ENCODE measurements at regions not wholly inside any gene's neighbourhood (a gene's known extent, or its start where the extent isn't known, plus 50 kb on each side); places are given as distances from the start of the nearest gene placed in this dataset.

DNA sequence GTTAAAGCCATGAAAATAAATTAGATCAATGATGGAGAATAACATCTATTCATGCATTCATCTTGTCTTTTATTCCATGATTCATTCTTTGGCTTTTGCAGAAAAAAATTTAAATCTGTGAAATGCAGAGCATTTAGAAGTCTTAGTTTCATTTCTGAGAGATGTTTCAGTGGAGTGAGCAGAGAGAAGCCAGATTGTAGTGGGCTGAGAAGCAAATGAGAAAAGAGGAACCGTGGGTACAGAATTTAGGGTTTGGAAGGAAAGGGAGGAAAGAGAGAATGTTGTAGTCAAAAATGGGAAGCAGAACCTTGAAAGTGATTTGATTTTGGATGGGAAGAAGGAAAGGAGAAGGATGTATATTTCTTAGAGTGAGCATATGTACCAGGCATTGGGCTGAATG, 260.3 kb upstream of the MAN1A1 start (continued):
- no peak for TF ChIP-seq KIAA2018 (CRISPR knock-in tag; IDR thresholded peaks at IDR 0.05; ENCODE audit: borderline replicate concordance)

- intact Hi-C loops (cut with micrococcal nuclease; ENCODE audit: unreplicated experiment) (no loop called here), in situ Hi-C loops (cut with HindIII; ENCODE audit: extremely low pct_ligation_motif_present, low pct_unique_long_range_greater_than_20kb) (no loop called here)
- no TSS peak for BruUV-seq (replicated peaks)
- Histone ChIP-seq H3K27ac (ENCODE audit: extremely low read length, insufficient read depth, low read length) (no peak overlapping the region), H2AFZ (ENCODE audit: low read length) (no peak overlapping the region), H3K9ac (ENCODE audit: insufficient read depth, low read depth, low read length) (no peak overlapping the region), H3K9me3 (ENCODE audit: low read length) (no peaks in the 10 kb centered on the region), H3K4me2 (ENCODE audit: low read depth, low read length) (no peak overlapping the region), H4K20me1 (ENCODE audit: insufficient read depth, low read length) (no peaks in the 10 kb centered on the region), H3K36me3 (replicated peaks in 1 of 2; ENCODE audit: control insufficient read depth in 1 of 2, insufficient read depth in 2 of 2, low read length in 2 of 2) (no peaks in the 10 kb centered on the region), H3K4me3 (replicated peaks in 1 of 3; ENCODE audit: insufficient read depth in 1 of 3, low read depth in 2 of 3, low read length in 3 of 3) (no peak overlapping the region), H3K27me3 (ENCODE audit: control insufficient read depth in 1 of 2, insufficient read depth in 2 of 2, low read length in 2 of 2) (no peaks in the 10 kb centered on the region), H3K79me2 (ENCODE audit: insufficient read depth, low read length) (no peaks in the 10 kb centered on the region), H3K4me1 (ENCODE audit: insufficient read depth, low read length) (no peaks in the 10 kb centered on the region)
- POLR2A ChIA-PET, result no interaction called here
- CTCF ChIA-PET (ENCODE audit: low intra/inter-chr PET ratio, low total read pairs), result no interaction called here
- DNase-seq (ENCODE audit: low spot score) (no peak), FAIRE-seq (no peak), ATAC-seq (no peak)
- 16% methylated on average over 4 of the region's 4 CpGs for WGBS (ENCODE audit: low lambda C conversion rate)
- TF ChIP-seq ZSCAN12 (CRISPR knock-in tag; IDR thresholded peaks at IDR 0.05) (no peak), ZNF446 (CRISPR knock-in tag; IDR thresholded peaks at IDR 0.05) (no peak), CCDC6 (CRISPR knock-in tag; IDR thresholded peaks at IDR 0.05) (no peak), TRAFD1 (CRISPR knock-in tag; IDR thresholded peaks at IDR 0.05; ENCODE audit: borderline replicate concordance) (no peak), ZFAT (CRISPR knock-in tag; conservative IDR thresholded peaks at IDR 0.05) (no peak), ZFP37 (CRISPR knock-in tag; IDR thresholded peaks at IDR 0.05; ENCODE audit: borderline replicate concordance) (no peak), NPAS2 (CRISPR knock-in tag; IDR thresholded peaks at IDR 0.05; ENCODE audit: borderline replicate concordance) (no peak), NFE2 (CRISPR knock-in tag; IDR thresholded peaks at IDR 0.05) (no peak), SATB2 (CRISPR knock-in tag; IDR thresholded peaks at IDR 0.05) (no peak), SOX13 (IDR thresholded peaks at IDR 0.05) (no peak), SOX13 (CRISPR knock-in tag; conservative IDR thresholded peaks at IDR 0.05 in 1 of 2, IDR thresholded peaks at IDR 0.05 in 1 of 2) (no peak)
- TF ChIP-seq, protein P1, sequence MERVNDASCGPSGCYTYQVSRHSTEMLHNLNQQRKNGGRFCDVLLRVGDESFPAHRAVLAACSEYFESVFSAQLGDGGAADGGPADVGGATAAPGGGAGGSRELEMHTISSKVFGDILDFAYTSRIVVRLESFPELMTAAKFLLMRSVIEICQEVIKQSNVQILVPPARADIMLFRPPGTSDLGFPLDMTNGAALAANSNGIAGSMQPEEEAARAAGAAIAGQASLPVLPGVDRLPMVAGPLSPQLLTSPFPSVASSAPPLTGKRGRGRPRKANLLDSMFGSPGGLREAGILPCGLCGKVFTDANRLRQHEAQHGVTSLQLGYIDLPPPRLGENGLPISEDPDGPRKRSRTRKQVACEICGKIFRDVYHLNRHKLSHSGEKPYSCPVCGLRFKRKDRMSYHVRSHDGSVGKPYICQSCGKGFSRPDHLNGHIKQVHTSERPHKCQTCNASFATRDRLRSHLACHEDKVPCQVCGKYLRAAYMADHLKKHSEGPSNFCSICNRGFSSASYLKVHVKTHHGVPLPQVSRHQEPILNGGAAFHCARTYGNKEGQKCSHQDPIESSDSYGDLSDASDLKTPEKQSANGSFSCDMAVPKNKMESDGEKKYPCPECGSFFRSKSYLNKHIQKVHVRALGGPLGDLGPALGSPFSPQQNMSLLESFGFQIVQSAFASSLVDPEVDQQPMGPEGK (CRISPR knock-in tag; IDR thresholded peaks at IDR 0.05), result no peak
These were observed 259.4 kb upstream of the MAN1A1 start for GRCh38 chr6:119608994-119609393.
